ENCODE measurements at regions not wholly inside any gene's neighbourhood (a gene's known extent, or its start where the extent isn't known, plus 50 kb on each side); places are given as distances from the start of the nearest gene placed in this dataset.

DNA sequence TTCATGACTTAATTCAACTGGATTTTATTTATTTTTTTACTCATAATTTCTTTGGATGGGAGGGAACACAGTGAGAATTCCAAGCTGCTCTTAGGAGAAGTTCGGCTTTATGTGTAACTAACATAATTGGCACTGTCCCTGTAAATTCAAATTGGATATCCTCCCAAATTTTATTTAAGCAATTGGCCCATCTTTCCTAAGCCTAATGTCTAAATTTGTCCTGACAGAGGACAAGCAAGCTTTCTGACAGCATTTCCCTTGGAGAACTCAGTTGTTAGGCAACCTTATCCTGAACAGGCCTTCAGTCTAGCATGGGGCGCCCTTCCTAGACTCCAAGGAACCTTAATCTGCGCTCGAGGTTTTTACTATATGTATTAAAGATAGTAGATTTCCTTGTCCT lies 550.3 kb downstream of the NUF2 start:
- TF ChIP-seq, protein P1, sequence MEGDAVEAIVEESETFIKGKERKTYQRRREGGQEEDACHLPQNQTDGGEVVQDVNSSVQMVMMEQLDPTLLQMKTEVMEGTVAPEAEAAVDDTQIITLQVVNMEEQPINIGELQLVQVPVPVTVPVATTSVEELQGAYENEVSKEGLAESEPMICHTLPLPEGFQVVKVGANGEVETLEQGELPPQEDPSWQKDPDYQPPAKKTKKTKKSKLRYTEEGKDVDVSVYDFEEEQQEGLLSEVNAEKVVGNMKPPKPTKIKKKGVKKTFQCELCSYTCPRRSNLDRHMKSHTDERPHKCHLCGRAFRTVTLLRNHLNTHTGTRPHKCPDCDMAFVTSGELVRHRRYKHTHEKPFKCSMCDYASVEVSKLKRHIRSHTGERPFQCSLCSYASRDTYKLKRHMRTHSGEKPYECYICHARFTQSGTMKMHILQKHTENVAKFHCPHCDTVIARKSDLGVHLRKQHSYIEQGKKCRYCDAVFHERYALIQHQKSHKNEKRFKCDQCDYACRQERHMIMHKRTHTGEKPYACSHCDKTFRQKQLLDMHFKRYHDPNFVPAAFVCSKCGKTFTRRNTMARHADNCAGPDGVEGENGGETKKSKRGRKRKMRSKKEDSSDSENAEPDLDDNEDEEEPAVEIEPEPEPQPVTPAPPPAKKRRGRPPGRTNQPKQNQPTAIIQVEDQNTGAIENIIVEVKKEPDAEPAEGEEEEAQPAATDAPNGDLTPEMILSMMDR (IDR thresholded peaks at IDR 0.05): no peak
- Mint-ChIP-seq H3K4me3 (ENCODE audit: unreplicated experiment) (no peak overlapping the region), H3K27me3 (ENCODE audit: unreplicated experiment) (no peaks in the 10 kb centered on the region), H3K9me3 (ENCODE audit: unreplicated experiment) (peaks cover 15% of the 10 kb centered on the region), H3K36me3 (ENCODE audit: unreplicated experiment) (no peaks in the 10 kb centered on the region), H3K27ac (ENCODE audit: unreplicated experiment) (no peak overlapping the region), H3K4me1 (ENCODE audit: unreplicated experiment) (no peaks in the 10 kb centered on the region)
- DNase-seq (ENCODE audit: extremely low spot score, unreplicated experiment): no peak

DNA sequence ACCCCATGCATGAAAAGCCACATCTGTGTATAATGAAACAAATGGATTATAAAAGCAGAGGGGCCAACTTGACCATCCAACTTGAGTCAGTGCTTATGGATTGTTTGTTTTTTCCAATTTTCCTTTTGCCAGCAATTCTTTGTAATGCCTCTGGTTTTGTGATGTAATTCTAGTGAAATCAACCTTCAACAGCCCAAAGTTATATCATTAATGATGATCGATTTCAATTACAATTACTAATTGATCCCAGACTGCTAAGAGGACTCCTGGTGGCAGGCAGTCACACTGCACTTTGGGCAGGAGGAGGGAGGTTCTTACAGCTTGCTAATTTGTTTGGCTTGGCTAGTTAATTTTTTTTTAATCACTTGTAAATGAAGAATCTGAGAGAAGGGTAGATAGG lies 552.3 kb downstream of the NUF2 start:
- TF ChIP-seq, protein P1 (IDR thresholded peaks at IDR 0.05): no peak
- Mint-ChIP-seq H3K36me3 (ENCODE audit: unreplicated experiment) (no peaks in the 10 kb centered on the region), H3K9me3 (ENCODE audit: unreplicated experiment) (no peaks in the 10 kb centered on the region), H3K4me3 (ENCODE audit: unreplicated experiment) (no peak overlapping the region), H3K27me3 (ENCODE audit: unreplicated experiment) (no peaks in the 10 kb centered on the region), H3K4me1 (ENCODE audit: unreplicated experiment) (no peaks in the 10 kb centered on the region), H3K27ac (ENCODE audit: unreplicated experiment) (no peak overlapping the region)
- DNase-seq (ENCODE audit: extremely low spot score, unreplicated experiment): no peak

DNA sequence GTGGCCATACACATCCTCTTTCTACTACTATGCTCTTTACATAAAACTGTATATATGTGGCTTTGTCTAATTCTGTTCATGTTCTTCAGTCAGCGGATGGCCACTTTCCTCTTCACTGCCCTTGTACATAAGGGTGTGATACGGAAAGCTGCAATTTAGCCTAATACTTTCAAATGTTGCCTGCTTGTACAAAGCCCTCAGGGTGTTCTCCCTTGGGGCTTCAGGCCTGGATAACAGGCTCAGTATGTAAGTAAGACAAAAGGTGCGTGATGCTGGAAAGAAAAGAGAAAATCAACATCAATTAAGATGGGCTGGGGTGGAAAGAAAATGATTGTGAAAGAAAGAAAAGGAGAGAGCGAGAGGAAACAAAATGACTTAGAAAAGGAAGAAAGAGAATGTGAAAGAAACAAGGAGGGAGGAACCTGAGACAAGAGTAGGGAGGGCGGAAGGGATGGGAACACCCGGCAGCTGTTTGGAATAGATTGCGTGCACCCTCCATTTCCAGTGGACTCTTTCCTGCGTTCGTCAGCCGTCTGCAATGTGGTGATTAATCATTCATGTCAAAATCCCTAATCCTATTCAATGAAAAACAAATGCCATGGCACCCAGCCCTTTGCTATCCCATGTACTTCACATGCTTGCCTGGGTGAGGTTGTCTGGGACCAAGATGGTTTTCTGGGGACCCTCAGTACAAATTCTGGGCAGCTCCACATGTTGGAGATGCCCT lies 553.6 kb downstream of the NUF2 start:
- DNase-seq (ENCODE audit: extremely low spot score, unreplicated experiment): no peak
- no peak overlapping the region for H3K4me3 Mint-ChIP-seq (ENCODE audit: unreplicated experiment)
- H3K27me3 Mint-ChIP-seq (ENCODE audit: unreplicated experiment): no peaks in the 10 kb centered on the region
- H3K9me3 Mint-ChIP-seq (ENCODE audit: unreplicated experiment): no peaks in the 10 kb centered on the region
- no peak overlapping the region for H3K27ac Mint-ChIP-seq (ENCODE audit: unreplicated experiment)
- H3K36me3 Mint-ChIP-seq (ENCODE audit: unreplicated experiment): no peaks in the 10 kb centered on the region
- TF ChIP-seq, protein P1 (IDR thresholded peaks at IDR 0.05): no peak
- no peaks in the 10 kb centered on the region for H3K4me1 Mint-ChIP-seq (ENCODE audit: unreplicated experiment)

DNA sequence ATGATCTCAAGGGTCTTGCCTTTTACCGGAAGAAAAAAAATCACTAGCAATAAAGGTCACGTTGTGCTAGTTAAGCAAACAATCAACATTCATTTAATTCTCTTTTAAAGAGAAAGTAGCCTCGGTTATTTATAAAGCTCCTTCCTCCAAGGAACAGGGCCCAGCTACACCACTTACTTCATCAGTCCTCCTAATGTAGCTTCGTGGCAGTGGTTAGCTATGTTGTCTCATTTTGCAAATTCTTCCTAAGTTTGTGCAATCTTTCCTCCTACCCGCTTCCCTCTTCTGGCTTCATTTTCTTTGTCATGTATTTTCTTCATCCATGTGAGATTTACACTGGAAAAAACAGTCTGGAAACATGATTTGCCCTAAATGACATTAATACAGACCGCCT lies 554.2 kb downstream of the NUF2 start:
- H3K4me3 Mint-ChIP-seq (ENCODE audit: unreplicated experiment): no peak overlapping the region
- no peak for DNase-seq (ENCODE audit: extremely low spot score, unreplicated experiment)
- TF ChIP-seq, protein P1 (IDR thresholded peaks at IDR 0.05): no peak

DNA sequence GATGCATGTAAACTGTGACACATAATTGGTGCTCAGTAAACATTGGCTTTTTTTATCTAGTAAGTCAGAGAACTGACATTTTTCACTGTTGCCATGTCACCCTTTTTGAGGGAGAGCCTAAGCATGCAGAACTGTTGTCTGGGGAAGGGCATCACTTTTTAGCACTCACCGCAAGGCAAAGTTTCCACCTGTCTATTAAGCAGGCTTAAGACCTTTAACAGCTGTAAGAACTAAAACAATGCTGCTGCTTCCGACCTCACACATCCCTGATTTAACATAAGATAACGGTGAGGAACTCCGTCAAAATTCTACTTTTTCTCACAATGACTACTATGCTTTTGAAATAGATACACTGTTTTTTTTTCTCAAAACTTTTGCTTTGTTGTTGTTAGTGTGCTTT lies 554.8 kb downstream of the NUF2 start:
- no peaks in the 10 kb centered on the region for H3K9me3 Mint-ChIP-seq (ENCODE audit: unreplicated experiment)
- no peak overlapping the region for H3K4me3 Mint-ChIP-seq (ENCODE audit: unreplicated experiment)
- no peak overlapping the region for H3K27ac Mint-ChIP-seq (ENCODE audit: unreplicated experiment)
- no peak for DNase-seq (ENCODE audit: extremely low spot score, unreplicated experiment)
- no peaks in the 10 kb centered on the region for H3K4me1 Mint-ChIP-seq (ENCODE audit: unreplicated experiment)
- H3K27me3 Mint-ChIP-seq (ENCODE audit: unreplicated experiment): no peaks in the 10 kb centered on the region
- TF ChIP-seq, protein P1 (IDR thresholded peaks at IDR 0.05): no peak
- no peaks in the 10 kb centered on the region for H3K36me3 Mint-ChIP-seq (ENCODE audit: unreplicated experiment)

More for the DNA sequence above, 554.2 kb downstream of the NUF2 start:
- no peaks in the 10 kb centered on the region for H3K4me1 Mint-ChIP-seq (ENCODE audit: unreplicated experiment)
- no peak overlapping the region for H3K27ac Mint-ChIP-seq (ENCODE audit: unreplicated experiment)
- H3K27me3 Mint-ChIP-seq (ENCODE audit: unreplicated experiment): no peaks in the 10 kb centered on the region
- no peaks in the 10 kb centered on the region for H3K36me3 Mint-ChIP-seq (ENCODE audit: unreplicated experiment)
- H3K9me3 Mint-ChIP-seq (ENCODE audit: unreplicated experiment): no peaks in the 10 kb centered on the region
